ENCODE measurements at regions not wholly inside any gene's neighbourhood (a gene's known extent, or its start where the extent isn't known, plus 50 kb on each side); places are given as distances from the start of the nearest gene placed in this dataset.
"Not testable (repeated sequence)": the region's sequence is repeated elsewhere in the genome, so short reads cannot be mapped to it uniquely, and the experiment has no call there.

DNA sequence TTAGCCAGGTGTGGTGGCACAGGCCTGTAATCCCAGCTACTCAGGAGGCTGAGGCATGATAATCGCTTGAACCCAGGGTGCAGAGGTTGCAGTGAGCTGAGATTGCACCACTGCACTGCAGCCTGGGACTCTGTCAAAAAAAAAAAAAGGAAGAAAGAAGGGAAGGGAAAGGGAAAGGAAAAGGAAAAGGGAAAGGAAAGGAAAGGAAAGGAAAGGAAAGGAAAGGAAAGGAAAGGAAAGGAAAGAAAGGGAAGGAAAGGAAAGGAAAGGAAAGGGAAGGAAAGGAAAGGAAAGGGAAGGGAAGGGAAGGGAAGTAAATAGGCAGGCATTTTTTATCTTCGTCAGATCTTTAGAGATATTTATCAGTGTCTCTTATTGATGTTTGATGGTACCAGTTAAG is 290.0 kb upstream of the MIR17HG start:
- TF ChIP-seq, protein P1, sequence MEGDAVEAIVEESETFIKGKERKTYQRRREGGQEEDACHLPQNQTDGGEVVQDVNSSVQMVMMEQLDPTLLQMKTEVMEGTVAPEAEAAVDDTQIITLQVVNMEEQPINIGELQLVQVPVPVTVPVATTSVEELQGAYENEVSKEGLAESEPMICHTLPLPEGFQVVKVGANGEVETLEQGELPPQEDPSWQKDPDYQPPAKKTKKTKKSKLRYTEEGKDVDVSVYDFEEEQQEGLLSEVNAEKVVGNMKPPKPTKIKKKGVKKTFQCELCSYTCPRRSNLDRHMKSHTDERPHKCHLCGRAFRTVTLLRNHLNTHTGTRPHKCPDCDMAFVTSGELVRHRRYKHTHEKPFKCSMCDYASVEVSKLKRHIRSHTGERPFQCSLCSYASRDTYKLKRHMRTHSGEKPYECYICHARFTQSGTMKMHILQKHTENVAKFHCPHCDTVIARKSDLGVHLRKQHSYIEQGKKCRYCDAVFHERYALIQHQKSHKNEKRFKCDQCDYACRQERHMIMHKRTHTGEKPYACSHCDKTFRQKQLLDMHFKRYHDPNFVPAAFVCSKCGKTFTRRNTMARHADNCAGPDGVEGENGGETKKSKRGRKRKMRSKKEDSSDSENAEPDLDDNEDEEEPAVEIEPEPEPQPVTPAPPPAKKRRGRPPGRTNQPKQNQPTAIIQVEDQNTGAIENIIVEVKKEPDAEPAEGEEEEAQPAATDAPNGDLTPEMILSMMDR (IDR thresholded peaks at IDR 0.05; ENCODE audit: low read depth, low read length) = not testable (repeated sequence)
- not testable (repeated sequence) for TF ChIP-seq EZH2phosphoT487 (IDR thresholded peaks at IDR 0.05; ENCODE audit: low read depth)

Measured in OCI-LY3 (cell line).